Mesenchymal stem cell (in vitro differentiated cells and primary cell): ENCODE measurements at regions not wholly inside any gene's neighbourhood (a gene's known extent, or its start where the extent isn't known, plus 50 kb on each side); places are given as distances from the start of the nearest gene placed in this dataset.

Experiments used
- DNase-seq: peaks from one replicate; pipeline ENCODE4 v3.0.0-alpha.2; 2013
- H2AFZ ChIP-seq: one replicate; pipeline ENCODE4 v1.6.1; 2013; ENCODE audit warnings: low read depth, mild to moderate bottlenecking, control low read depth, inconsistent platforms, low read length, moderate library complexity
- H2AK5ac ChIP-seq: 2 replicates; pipeline ENCODE4 v1.6.1; 2013; ENCODE audit warnings: low read length, moderate library complexity, mild to moderate bottlenecking, inconsistent platforms; ENCODE audit not compliant: severe bottlenecking
- H2BK120ac ChIP-seq: one replicate; pipeline ENCODE4 v1.6.1; 2013; ENCODE audit warnings: low read depth, mild to moderate bottlenecking, inconsistent platforms, low read length, moderate library complexity
- H2BK12ac ChIP-seq, 2 experiments: one replicate each; pipeline ENCODE4 v1.6.1; 2013; ENCODE audit warnings: inconsistent platforms in 2 of 2, low read length in 2 of 2, mild to moderate bottlenecking in 2 of 2, moderate library complexity in 2 of 2, control low read depth in 1 of 2
- H2BK15ac ChIP-seq: one replicate; pipeline ENCODE4 v1.6.1; 2013; ENCODE audit warnings: mild to moderate bottlenecking, low read depth, inconsistent platforms; ENCODE audit not compliant: poor library complexity, severe bottlenecking
- H2BK5ac ChIP-seq: 2 replicates; pipeline ENCODE4 v1.6.1; 2013; ENCODE audit warnings: low read depth, mild to moderate bottlenecking, low read length, control low read depth, inconsistent platforms; ENCODE audit not compliant: poor library complexity, severe bottlenecking
- H3K14ac ChIP-seq, 2 experiments: one replicate each; pipeline ENCODE4 v1.6.1; 2013; ENCODE audit warnings: inconsistent platforms in 2 of 2, low read length in 2 of 2, control low read depth in 1 of 2, mild to moderate bottlenecking in 1 of 2, moderate library complexity in 1 of 2
- H3K18ac ChIP-seq, 2 experiments: one replicate each; pipeline ENCODE4 v1.6.1; 2013; ENCODE audit warnings: inconsistent platforms in 2 of 2, low read length in 2 of 2, control low read depth in 1 of 2, low read depth in 1 of 2, mild to moderate bottlenecking in 1 of 2
- H3K23ac ChIP-seq, 2 experiments: one replicate each; pipeline ENCODE4 v1.6.1; 2013; ENCODE audit warnings: inconsistent platforms in 2 of 2, low read length in 2 of 2, mild to moderate bottlenecking in 2 of 2, moderate library complexity in 2 of 2, control low read depth in 1 of 2
- H3K27ac ChIP-seq: 2 replicates; pipeline ENCODE4 v1.5.1; 2013; ENCODE audit warnings: mild to moderate bottlenecking, moderate library complexity, low read length, control low read depth, inconsistent platforms; ENCODE audit not compliant: poor library complexity, severe bottlenecking
- H3K27me3 ChIP-seq, 2 experiments: 2 replicates each; pipeline versions ENCODE4 v1.6.1 to v1.7.0; 2013; ENCODE audit warnings: low read length in 2 of 2, mild to moderate bottlenecking in 2 of 2, moderate library complexity in 2 of 2, control low read depth in 1 of 2, inconsistent platforms in 1 of 2; ENCODE audit not compliant: control insufficient read depth in 1 of 2, insufficient read depth in 1 of 2
- H3K36me3 ChIP-seq, 2 experiments: 2 replicates each; pipeline versions ENCODE4 v1.6.1 to v1.7.0; 2013; ENCODE audit warnings: low read length in 2 of 2, control low read depth in 1 of 2, inconsistent platforms in 1 of 2, low read depth in 1 of 2, mild to moderate bottlenecking in 1 of 2; ENCODE audit not compliant: insufficient read depth in 2 of 2, control insufficient read depth in 1 of 2
- H3K4ac ChIP-seq, 2 experiments: one replicate each; pipeline ENCODE4 v1.6.1; 2013; ENCODE audit warnings: inconsistent platforms in 2 of 2, low read length in 2 of 2, mild to moderate bottlenecking in 2 of 2, moderate library complexity in 2 of 2, control low read depth in 1 of 2, low read depth in 1 of 2
- H3K4me1 ChIP-seq: 2 replicates; pipeline ENCODE4 v1.6.1; 2013; ENCODE audit warnings: low read depth, low read length, control low read depth; ENCODE audit not compliant: control insufficient read depth, insufficient read depth
- H3K4me2 ChIP-seq: 2 replicates; pipeline ENCODE4 v1.6.1; 2013; ENCODE audit warnings: low read length, mild to moderate bottlenecking, inconsistent platforms; ENCODE audit not compliant: poor library complexity, severe bottlenecking
- H3K4me3 ChIP-seq, 2 experiments: 2 replicates each; pipeline versions ENCODE4 v1.5.1 to v1.7.0; 2013; ENCODE audit warnings: low read length in 2 of 2, mild to moderate bottlenecking in 2 of 2, control low read depth in 1 of 2, low read depth in 1 of 2; ENCODE audit not compliant: insufficient read depth in 1 of 2
- H3K79me1 ChIP-seq: replicated peaks from 2 replicates; pipeline ENCODE4 v1.6.1; 2013; ENCODE audit warnings: mild to moderate bottlenecking, control low read depth, low read length, inconsistent platforms; ENCODE audit not compliant: poor library complexity, severe bottlenecking
- H3K9ac ChIP-seq: 2 replicates; pipeline ENCODE4 v1.7.0; 2013; ENCODE audit warnings: mild to moderate bottlenecking, low read length, moderate library complexity
- H3K9me3 ChIP-seq: 2 replicates; pipeline ENCODE4 v1.7.0; 2013; ENCODE audit warnings: mild to moderate bottlenecking, low read length; ENCODE audit not compliant: control insufficient read depth
- H4K8ac ChIP-seq: one replicate; pipeline ENCODE4 v1.6.1; 2013; ENCODE audit warnings: inconsistent platforms, mild to moderate bottlenecking, low read length, moderate library complexity
- H4K91ac ChIP-seq: one replicate; pipeline ENCODE4 v1.6.1; 2013; ENCODE audit warnings: mild to moderate bottlenecking, low read length, inconsistent platforms
- WGBS: methylation state at CpG from one replicate; pipeline ENCODE4 v1.1.7; 2013; ENCODE audit warnings: mixed read lengths; 5-methylcytosine and 5-hydroxymethylcytosine counted together

DNA sequence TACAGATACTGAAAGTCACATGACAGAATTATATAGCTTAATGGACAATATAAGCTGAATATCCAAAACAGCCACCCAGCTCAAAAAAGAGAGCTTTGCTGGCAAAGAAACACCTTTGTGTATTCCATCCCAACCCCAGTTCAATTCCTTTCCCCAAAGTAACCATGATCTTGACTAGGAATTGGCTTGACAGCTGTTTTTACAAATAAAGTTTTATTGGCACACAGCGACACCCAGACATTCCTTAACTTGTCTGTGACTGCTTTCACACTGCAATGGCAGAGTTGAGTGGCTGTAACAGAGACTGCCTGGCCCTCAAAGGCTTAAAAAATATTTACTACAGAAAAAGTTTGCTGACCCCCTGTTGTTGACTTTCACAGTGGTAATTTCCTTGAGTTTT, 264.0 kb upstream of the TSHZ2 start:
- no peaks in the 10 kb centered on the region for H3K4me1 ChIP-seq
- no peak overlapping the region for H4K91ac ChIP-seq
- H3K4me2 ChIP-seq: no peak overlapping the region
- no peak overlapping the region for H3K23ac ChIP-seq
- H3K27ac ChIP-seq: no peak overlapping the region
- no peaks in the 10 kb centered on the region for H3K27me3 ChIP-seq
- DNase-seq: no peak
- H2BK120ac ChIP-seq: no peak overlapping the region
- 100% methylated on average over 1 of the region's 1 CpG for WGBS
- no peak overlapping the region for H3K4ac ChIP-seq
- H2BK15ac ChIP-seq: no peak overlapping the region
- H4K8ac ChIP-seq: no peak overlapping the region
- no peaks in the 10 kb centered on the region for H3K9me3 ChIP-seq
- no peak overlapping the region for H2BK5ac ChIP-seq
- H3K79me1 ChIP-seq: no peaks in the 10 kb centered on the region
- H3K4me3 ChIP-seq: no peak overlapping the region
- H2BK12ac ChIP-seq: no peak overlapping the region
- H3K36me3 ChIP-seq: no peaks in the 10 kb centered on the region
- no peak overlapping the region for H3K9ac ChIP-seq
- H3K18ac ChIP-seq: no peak overlapping the region
- H2AK5ac ChIP-seq: no peak overlapping the region
- H2AFZ ChIP-seq: no peak overlapping the region
- H3K14ac ChIP-seq: no peak overlapping the region

DNA sequence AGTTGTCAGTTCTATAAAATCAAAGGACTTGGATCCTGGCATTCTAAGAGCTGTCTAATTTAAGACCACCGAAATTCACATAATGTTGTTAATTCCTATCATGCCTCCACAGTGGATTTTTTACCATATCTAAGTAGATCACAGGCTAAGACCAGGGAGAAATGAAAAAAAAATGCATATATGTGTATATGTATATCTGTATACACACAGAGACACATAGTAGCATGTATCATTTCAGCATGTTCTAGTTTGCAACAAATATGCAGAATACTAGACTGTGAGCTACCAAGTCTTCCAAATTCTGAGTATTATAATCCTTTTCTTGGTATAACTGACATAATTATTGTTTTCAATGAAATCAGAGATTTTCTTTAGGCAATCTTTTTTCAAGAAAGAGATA, 267.6 kb upstream of the TSHZ2 start:
- Histone ChIP-seq H2BK120ac (no peak overlapping the region), H2BK15ac (no peak overlapping the region), H3K9me3 (no peaks in the 10 kb centered on the region), H3K4ac (no peak overlapping the region), H3K79me1 (no peaks in the 10 kb centered on the region), H3K9ac (no peak overlapping the region), H3K27me3 (no peaks in the 10 kb centered on the region), H2AFZ (no peak overlapping the region), H3K27ac (no peak overlapping the region), H3K4me1 (no peaks in the 10 kb centered on the region), H4K91ac (no peak overlapping the region), H3K36me3 (no peaks in the 10 kb centered on the region), H3K18ac (no peak overlapping the region), H4K8ac (no peak overlapping the region), H2BK12ac (no peak overlapping the region), H3K23ac (no peak overlapping the region), H3K4me3 (no peak overlapping the region), H2AK5ac (no peak overlapping the region), H3K4me2 (no peak overlapping the region), H2BK5ac (no peak overlapping the region), H3K14ac (no peak overlapping the region)
- no peak for DNase-seq
- WGBS: no CpG with 5 or more reads among the region's 1 CpG

DNA sequence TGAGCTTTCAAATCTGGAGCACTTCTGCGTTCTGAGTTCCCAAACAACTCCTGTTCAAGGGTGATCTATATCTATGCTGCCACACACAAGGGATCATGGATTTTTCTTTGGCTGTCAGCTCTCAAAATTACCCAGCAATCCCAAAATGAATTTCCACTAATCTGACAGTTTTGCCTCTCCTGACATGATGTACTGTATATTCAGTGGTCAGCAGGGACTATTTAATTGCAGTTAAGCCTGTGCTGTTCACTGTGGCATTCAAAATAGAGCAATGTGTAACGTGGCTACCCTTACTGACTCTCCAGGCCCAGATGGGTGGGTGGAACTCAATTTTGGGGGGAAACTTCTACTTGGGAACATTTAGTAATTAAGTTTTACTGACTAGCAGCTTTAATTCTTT, 283.8 kb upstream of the TSHZ2 start:
- no peak overlapping the region for H2BK5ac ChIP-seq
- no peak overlapping the region for H2AK5ac ChIP-seq
- no peak overlapping the region for H2BK15ac ChIP-seq
- no peak overlapping the region for H2BK12ac ChIP-seq
- H3K27ac ChIP-seq: no peak overlapping the region
- no peak overlapping the region for H3K4ac ChIP-seq
- no peak overlapping the region for H3K14ac ChIP-seq
- no peak overlapping the region for H3K23ac ChIP-seq
- H4K91ac ChIP-seq: no peak overlapping the region
- no peaks in the 10 kb centered on the region for H3K27me3 ChIP-seq
- no peaks in the 10 kb centered on the region for H3K4me1 ChIP-seq
- 65% methylated on average over 2 of the region's 2 CpGs for WGBS
- H3K18ac ChIP-seq: no peak overlapping the region
- no peaks in the 10 kb centered on the region for H3K79me1 ChIP-seq
- H2AFZ ChIP-seq: no peak overlapping the region
- no peaks in the 10 kb centered on the region for H3K36me3 ChIP-seq
- no peak overlapping the region for H3K4me3 ChIP-seq
- H3K9ac ChIP-seq: no peak overlapping the region
- no peak overlapping the region for H2BK120ac ChIP-seq
- H4K8ac ChIP-seq: no peak overlapping the region
- no peak overlapping the region for H3K4me2 ChIP-seq
- H3K9me3 ChIP-seq: no peaks in the 10 kb centered on the region
- no peak for DNase-seq

DNA sequence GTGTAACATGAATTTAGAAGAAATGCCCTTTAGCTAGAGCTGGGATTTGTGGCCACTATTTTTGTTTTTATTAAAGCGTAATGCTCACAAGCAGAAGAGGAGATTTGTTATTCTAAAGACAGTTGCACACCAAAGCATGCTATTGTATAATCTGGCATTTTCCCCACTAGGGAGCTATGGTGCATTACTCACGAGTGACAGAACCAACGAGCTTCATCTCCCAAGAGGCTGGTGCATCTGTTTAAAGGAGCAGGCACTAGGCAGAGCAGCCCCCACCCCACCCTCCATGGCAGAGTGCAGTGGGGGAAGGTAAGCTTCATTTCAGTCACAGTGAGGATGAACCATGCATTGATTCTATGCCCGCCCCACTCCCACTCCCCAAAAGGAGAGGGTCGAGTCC, 287.3 kb upstream of the TSHZ2 start:
- H3K4ac ChIP-seq: no peak overlapping the region
- H3K27me3 ChIP-seq: no peaks in the 10 kb centered on the region
- no peak for DNase-seq
- H3K79me1 ChIP-seq: no peaks in the 10 kb centered on the region
- H3K36me3 ChIP-seq: no peaks in the 10 kb centered on the region
- no peak overlapping the region for H3K9ac ChIP-seq
- no peak overlapping the region for H3K18ac ChIP-seq
- H2BK120ac ChIP-seq: no peak overlapping the region
- H3K27ac ChIP-seq: no peak overlapping the region
- no peak overlapping the region for H2BK12ac ChIP-seq
- H2BK15ac ChIP-seq: no peak overlapping the region
- H3K23ac ChIP-seq: no peak overlapping the region
- H2AK5ac ChIP-seq: no peak overlapping the region
- H4K8ac ChIP-seq: no peak overlapping the region
- no peak overlapping the region for H4K91ac ChIP-seq
- H2AFZ ChIP-seq: no peak overlapping the region
- no peak overlapping the region for H3K4me2 ChIP-seq
- H3K4me3 ChIP-seq: no peak overlapping the region
- WGBS: 57% methylated on average over 4 of the region's 5 CpGs
- H3K9me3 ChIP-seq: peaks cover 7% of the 10 kb centered on the region
- no peaks in the 10 kb centered on the region for H3K4me1 ChIP-seq
- H2BK5ac ChIP-seq: no peak overlapping the region
- H3K14ac ChIP-seq: no peak overlapping the region
